ENCODE measurements at regions not wholly inside any gene's neighbourhood (a gene's known extent, or its start where the extent isn't known, plus 50 kb on each side); places are given as distances from the start of the nearest gene placed in this dataset.
A peak's percentile ranks its signal among the peaks of the same experiment; 100 is the strongest.

GRCh38 chr3:66667263-66667662 lies 166.4 kb upstream of the LRIG1 start:
- intact Hi-C loops (cut with DNase I): no loop called here
- H3K9me3 ChIP-seq (ENCODE audit: control insufficient read depth in 2 of 3, insufficient read depth in 1 of 3, low read length in 3 of 3): no peaks in the 10 kb centered on the region
- H3K36me3 ChIP-seq (ENCODE audit: control insufficient read depth in 2 of 3, insufficient read depth in 3 of 3, low read length in 3 of 3): no peaks in the 10 kb centered on the region
- H3K4me3 ChIP-seq (ENCODE audit: low read length in 3 of 3): no peak overlapping the region
- H3K4me1 ChIP-seq (ENCODE audit: control insufficient read depth in 2 of 3, insufficient read depth in 2 of 3, low read depth in 1 of 3, low read length in 3 of 3): no peaks in the 10 kb centered on the region
- no peak overlapping the region for H3K27ac ChIP-seq (ENCODE audit: low read depth in 2 of 2, low read length in 2 of 2)
- no peak for FAIRE-seq
- H3K9ac ChIP-seq (ENCODE audit: low read length in 3 of 3): no peak overlapping the region
- no peaks in the 10 kb centered on the region for H3K27me3 ChIP-seq (ENCODE audit: control insufficient read depth, insufficient read depth, low read length)
- TF ChIP-seq, protein P1, sequence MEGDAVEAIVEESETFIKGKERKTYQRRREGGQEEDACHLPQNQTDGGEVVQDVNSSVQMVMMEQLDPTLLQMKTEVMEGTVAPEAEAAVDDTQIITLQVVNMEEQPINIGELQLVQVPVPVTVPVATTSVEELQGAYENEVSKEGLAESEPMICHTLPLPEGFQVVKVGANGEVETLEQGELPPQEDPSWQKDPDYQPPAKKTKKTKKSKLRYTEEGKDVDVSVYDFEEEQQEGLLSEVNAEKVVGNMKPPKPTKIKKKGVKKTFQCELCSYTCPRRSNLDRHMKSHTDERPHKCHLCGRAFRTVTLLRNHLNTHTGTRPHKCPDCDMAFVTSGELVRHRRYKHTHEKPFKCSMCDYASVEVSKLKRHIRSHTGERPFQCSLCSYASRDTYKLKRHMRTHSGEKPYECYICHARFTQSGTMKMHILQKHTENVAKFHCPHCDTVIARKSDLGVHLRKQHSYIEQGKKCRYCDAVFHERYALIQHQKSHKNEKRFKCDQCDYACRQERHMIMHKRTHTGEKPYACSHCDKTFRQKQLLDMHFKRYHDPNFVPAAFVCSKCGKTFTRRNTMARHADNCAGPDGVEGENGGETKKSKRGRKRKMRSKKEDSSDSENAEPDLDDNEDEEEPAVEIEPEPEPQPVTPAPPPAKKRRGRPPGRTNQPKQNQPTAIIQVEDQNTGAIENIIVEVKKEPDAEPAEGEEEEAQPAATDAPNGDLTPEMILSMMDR (IDR thresholded peaks at IDR 0.05; ENCODE audit: borderline replicate concordance, extremely low read depth, insufficient read depth): no peak
- DNase-seq: no peak

GRCh38 chr3:66671291-66671690 lies 170.5 kb upstream of the LRIG1 start:
- H3K36me3 ChIP-seq (ENCODE audit: control insufficient read depth in 2 of 3, insufficient read depth in 3 of 3, low read length in 3 of 3): no peaks in the 10 kb centered on the region
- intact Hi-C loops (cut with DNase I): no loop called here
- no peak overlapping the region for H3K4me3 ChIP-seq (ENCODE audit: low read length in 3 of 3)
- no peaks in the 10 kb centered on the region for H3K27me3 ChIP-seq (ENCODE audit: control insufficient read depth, insufficient read depth, low read length)
- DNase-seq (no peak), FAIRE-seq (no peak)
- no peaks in the 10 kb centered on the region for H3K9me3 ChIP-seq (ENCODE audit: control insufficient read depth in 2 of 3, insufficient read depth in 1 of 3, low read length in 3 of 3)
- H3K4me1 ChIP-seq (ENCODE audit: control insufficient read depth in 2 of 3, insufficient read depth in 2 of 3, low read depth in 1 of 3, low read length in 3 of 3): no peaks in the 10 kb centered on the region
- no peak overlapping the region for H3K27ac ChIP-seq (ENCODE audit: low read depth in 2 of 2, low read length in 2 of 2)
- TF ChIP-seq, protein P1 (IDR thresholded peaks at IDR 0.05; ENCODE audit: borderline replicate concordance, extremely low read depth, insufficient read depth): no peak
- no peak overlapping the region for H3K9ac ChIP-seq (ENCODE audit: low read length in 3 of 3)

DNA sequence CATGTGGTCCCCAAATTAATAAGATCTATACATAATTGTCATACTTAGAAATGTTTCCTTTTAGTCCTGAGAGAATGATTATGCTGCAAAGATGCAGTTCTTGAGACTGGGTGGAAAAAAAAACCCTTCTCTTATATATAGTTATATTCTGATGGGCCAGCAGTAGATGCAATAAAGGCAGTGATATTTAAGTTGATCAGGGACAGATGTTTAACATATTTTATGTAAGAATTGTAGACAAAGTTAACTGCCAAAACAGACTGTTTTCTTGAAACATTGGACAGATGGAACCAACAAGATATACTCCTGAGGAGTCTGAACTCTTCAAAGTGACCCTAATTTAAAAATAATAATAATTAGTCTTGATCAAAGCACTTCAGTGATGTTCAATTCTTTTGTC lies 172.0 kb upstream of the LRIG1 start:
- no peak for FAIRE-seq
- intact Hi-C loops (cut with DNase I): no loop called here

More for the DNA sequence above, 172.0 kb upstream of the LRIG1 start:
- Histone ChIP-seq H3K4me3 (ENCODE audit: low read length in 3 of 3) (no peak overlapping the region), H3K27me3 (ENCODE audit: control insufficient read depth, insufficient read depth, low read length) (no peaks in the 10 kb centered on the region), H3K36me3 (ENCODE audit: control insufficient read depth in 2 of 3, insufficient read depth in 3 of 3, low read length in 3 of 3) (no peaks in the 10 kb centered on the region), H3K9me3 (ENCODE audit: control insufficient read depth in 2 of 3, insufficient read depth in 1 of 3, low read length in 3 of 3) (no peaks in the 10 kb centered on the region), H3K27ac (ENCODE audit: low read depth in 2 of 2, low read length in 2 of 2) (no peak overlapping the region), H3K4me1 (ENCODE audit: control insufficient read depth in 2 of 3, insufficient read depth in 2 of 3, low read depth in 1 of 3, low read length in 3 of 3) (no peaks in the 10 kb centered on the region), H3K9ac (ENCODE audit: low read length in 3 of 3) (no peak overlapping the region)
- peak in 2 of 5 donors; percentile 19 to 53 for DNase-seq
- TF ChIP-seq, protein P1 (IDR thresholded peaks at IDR 0.05; ENCODE audit: borderline replicate concordance, extremely low read depth, insufficient read depth): no peak

All from kidney (tissue), 13 donors.